ENCODE measurements at regions not wholly inside any gene's neighbourhood (a gene's known extent, or its start where the extent isn't known, plus 50 kb on each side); places are given as distances from the start of the nearest gene placed in this dataset.

DNA sequence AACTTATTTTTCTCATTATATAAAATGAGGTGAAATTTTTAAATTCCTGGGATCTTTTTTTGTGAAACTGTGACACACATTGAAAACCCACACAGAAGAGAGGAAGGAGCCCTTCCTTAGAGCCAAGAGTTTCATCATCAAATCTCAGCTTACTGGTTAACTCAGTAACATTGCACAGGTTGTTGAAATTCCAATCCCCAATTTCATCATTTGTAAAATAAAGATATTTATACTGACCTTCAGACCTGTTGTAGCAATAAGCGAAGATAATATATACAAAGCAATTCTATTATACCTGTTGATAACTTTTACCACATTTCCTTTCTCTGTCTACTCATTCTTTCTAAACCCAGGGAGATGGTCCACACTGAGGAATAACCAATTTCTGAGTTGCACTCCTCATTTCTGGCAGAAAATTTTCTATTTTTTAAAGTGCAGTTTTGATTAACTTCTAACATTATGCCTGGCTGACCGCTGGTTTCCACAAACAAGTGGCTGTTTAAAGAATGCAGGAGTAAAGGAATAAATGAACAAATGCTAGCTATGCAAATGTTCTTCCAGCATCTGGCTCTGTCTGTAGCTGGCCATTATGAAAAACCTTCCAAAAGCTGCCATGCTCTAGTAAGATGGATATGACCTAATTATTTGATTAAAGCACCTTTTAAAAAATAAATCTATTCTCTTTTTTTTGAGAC lies 105.7 kb upstream of the LINC00305 start:
- no peak for DNase-seq (ENCODE audit: low read depth in 2 of 2)

DNA sequence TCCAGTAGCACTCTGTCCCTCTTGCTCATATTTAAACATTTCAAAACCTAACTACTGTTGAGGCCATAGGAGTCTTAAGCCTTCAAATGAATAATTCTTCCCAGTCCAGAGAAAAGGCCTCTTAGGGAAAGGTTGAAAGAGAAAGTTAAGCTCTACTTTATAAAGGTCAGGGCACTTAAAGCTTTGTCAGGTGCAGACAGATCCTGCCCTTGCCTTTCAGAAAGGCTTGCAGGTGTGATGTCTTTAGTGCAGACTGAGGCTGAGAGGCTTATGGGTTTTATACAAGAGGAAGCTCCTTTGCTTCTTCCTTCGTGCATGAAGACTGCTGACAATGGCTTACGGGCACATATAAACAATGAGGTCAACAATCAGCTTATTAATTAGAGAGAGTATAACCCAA lies 105.0 kb upstream of the LINC00305 start:
- DNase-seq (ENCODE audit: low read depth in 2 of 2): no peak

DNA sequence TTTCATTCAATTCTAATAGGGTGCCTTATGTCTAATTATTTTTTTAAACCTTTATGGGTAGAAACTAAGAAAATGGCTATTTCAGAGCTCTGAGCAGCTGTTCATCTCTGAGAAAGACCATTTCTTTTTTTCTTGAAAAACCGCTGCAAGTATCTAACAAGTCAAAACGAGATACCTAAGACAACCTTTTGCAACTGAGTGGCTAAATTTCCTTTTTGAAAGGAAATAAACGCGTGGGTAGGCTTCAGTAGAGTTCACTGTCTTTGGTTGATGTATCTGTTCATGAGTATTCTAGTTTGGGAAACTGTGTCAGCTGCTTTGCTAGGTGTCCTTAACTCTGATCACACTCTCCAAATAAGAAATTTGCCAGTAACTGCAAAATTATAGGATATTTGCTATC lies 104.3 kb upstream of the LINC00305 start:
- no peak for DNase-seq (ENCODE audit: low read depth in 2 of 2)

DNA sequence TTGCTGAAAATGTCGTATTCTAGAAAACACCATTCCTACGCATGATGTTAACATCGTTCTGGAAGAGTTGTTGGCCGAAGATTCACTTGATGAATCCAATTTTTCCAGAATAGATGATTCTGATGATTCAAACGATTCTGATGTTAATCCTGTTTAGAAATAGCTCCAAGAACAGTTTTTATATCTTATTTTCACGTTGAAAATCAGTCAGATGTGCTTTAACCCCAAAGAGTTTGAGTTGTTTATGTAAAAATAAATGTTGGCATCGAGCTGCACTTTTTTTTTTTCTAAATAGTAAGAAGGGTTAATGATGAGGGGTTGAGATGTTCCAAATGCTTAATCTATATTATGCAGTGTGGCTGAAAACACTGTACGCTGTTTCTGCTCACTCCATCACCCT lies 99.9 kb upstream of the LINC00305 start:
- DNase-seq (ENCODE audit: low read depth in 2 of 2): no peak

DNA sequence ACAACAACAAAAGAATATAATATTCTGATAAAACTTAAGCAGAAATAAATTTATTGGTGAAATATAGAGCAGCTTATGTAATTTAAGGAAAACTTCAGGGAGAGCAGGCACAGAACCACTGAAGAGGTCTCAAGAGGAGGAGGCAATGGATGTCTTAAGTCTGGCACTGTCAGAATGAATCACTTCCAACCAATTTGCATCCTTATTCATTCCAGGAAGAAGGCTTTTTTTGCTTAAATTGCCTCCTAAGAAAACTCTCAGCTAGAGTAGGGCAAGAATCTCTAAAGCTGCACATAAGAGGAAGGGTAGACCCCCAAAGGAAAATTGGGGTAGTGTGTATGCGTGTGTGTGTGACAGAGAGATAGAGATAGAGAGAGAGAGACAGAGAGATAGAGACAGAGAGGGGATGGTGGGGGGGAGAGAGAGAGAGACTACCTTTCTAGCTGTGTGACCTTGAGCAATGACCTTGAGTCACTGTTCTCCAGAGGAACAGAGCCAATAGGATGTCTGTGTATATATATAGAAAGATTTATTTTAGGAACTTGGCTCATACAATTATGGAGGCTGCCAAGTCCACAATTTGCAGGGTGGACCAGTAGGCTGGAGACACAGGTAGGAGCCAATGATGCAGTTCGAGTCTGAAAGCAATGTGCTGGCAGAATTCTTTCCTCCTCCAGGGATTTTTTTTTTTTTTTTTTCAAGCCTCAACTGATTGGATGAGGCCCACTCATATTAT lies 96.4 kb upstream of the LINC00305 start:
- no peak for DNase-seq (ENCODE audit: low read depth in 2 of 2)

DNA sequence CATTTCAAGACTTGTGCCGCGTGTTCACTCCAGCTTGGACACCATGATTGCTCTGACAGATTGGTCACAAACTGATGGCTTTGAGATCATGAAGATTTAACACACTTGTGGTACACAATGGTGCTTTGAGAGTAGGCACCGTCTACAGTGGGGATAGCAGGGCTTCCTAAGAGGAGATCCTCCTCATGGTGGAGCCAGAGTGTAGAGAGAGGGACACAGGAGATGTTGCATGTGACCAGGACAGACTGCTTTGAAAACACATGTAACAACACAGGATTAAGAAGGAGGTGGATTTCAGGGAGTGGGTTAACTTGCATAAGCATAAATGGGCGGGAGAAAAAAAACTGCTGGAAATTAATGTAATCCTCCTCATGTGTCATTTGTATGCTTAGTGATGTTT lies 95.7 kb upstream of the LINC00305 start:
- no peak for DNase-seq (ENCODE audit: low read depth in 2 of 2)

DNA sequence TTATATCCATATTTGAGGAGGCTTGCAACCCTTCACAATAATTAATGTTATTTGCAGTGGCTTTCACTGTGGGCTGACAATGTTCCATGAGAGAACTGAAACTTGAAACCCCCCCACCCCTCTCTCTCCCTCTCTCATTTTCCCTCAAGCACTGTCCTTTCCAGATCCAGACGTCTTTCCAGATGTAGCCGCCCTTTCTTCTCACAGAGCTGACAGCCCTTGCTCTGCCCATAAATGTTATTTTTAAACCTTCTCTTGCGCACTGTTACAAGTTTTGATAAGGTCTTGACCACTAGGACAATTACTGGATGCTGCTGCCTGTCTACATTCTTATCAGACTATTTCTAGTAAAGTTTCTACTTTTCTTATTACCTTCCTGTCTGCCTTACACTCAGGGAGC lies 91.4 kb upstream of the LINC00305 start:
- no peak for DNase-seq (ENCODE audit: low read depth in 2 of 2)

DNA sequence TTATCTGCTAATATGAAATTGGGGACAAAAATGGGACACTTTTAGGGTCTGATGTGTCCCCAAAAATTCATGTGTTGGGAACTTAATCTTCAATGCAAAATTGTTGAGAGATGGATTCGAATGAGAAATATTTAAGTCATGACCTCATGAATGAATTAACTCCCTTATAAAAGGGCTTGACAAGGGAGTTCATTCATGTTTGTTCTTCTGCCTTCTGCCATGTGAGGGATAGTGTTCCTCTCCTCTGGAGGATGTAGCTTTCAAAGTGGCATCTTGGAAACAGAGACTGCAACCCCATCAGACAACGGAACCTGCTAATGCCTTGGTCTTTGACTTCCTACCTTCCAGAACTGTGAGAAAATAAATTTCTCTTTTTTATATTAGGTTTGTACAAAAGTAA lies 89.2 kb upstream of the LINC00305 start:
- DNase-seq (ENCODE audit: low read depth in 2 of 2): no peak

DNA sequence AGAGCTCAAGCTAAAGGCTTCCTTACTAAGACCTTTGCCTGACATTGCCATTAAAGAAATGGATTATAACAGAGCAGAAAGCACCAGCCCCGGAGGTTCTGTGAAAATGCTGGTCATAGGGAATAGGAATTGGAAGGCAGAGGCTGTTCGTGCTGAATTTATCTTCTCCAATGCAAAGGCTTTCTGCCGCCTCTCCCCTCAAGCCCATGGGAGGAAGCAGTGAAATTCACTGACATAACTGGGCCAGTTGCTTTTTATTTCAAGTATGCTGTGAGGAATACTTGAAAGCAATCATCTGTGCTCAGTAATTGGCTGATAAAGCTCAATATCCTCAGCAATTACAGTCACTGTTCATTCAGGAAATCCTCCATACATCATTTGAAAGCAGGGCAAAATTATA lies 85.4 kb upstream of the LINC00305 start:
- no peak for DNase-seq (ENCODE audit: low read depth in 2 of 2)

DNA sequence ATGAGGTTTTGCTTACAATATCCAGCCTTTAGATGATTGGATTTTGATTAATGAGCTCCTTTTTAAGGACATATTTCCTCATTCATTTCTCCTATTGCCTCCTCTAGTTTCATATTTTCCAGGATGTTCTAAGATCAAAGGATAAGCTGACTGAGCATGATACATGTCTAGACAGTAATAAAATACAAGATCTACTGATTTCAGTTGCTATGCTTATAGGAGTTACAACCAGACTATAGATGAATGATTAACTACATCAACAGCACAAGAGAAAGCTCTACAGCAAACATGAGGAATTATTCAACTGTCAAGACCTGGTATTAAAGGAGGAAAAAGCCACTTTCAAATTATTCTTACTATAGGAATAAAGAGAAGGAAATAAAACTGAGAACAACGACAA lies 85.0 kb upstream of the LINC00305 start:
- DNase-seq (ENCODE audit: low read depth in 2 of 2): no peak

DNA sequence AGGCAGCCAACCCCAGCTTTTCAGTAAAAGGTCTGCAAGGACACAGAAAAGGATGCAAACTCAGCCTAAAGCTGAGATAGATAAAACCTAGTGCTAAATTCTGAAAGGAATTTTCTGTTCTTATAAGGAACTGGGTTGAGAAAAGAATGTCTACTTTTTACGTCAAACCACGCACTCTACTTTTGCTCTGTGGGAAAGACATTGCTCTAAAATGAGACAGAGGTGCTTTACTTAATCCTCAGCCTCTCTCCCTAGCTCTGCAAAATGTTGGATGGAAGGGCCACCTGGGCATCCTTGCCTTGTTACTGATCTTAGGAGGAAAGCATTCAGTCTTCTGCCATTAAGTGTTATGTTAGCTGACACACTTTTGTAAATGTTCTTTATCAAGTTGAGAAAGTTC lies 72.1 kb upstream of the LINC00305 start:
- no peak for DNase-seq (ENCODE audit: low read depth in 2 of 2)

DNA sequence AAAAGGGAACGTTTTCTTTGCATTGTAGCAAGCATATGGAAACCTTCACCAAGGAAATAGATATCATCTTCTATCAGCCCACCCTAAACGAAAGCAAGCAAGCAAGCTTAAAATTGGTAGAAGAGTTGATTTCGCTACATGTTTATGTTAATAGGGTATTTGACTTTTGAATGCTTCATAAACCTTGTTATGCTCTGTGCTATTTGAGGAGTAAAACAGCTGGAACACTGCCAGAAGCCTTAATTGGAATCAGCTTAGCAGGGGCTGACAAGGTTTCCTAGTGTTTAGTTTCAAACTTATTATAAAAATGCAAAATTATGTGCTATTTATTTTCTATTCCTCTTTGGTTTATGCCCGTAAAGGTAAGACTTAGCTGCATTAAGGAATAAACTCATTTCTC lies 70.6 kb upstream of the LINC00305 start:
- DNase-seq (ENCODE audit: low read depth in 2 of 2): peak; percentile 37 to 41

DNA sequence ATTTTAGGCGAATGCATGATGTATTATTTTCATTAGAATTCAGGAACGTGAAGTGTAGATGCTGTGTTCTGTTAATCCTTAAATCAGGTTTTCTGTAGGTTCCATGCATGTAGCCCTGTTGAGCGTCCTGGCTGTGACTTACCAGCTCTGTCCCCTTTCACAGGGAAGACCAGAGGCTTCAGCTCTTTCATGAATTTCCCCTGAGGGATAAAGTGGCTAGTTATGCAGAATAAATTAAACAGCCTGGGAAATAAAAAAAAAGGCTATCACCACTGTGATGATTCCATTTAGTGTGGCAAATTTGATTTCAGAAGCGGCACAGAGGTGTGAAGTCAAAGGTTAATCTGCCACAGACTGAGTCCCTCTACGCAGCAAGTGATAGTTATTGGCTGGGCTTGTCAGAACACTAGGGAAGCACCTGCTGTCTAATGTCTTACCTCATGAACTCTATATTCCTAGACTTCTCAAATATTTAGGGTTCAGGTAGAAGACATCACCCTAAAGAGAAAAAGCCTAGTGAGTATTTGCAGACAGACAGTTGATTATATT lies 61.6 kb upstream of the LINC00305 start:
- no peak for DNase-seq (ENCODE audit: low read depth in 2 of 2)

DNA sequence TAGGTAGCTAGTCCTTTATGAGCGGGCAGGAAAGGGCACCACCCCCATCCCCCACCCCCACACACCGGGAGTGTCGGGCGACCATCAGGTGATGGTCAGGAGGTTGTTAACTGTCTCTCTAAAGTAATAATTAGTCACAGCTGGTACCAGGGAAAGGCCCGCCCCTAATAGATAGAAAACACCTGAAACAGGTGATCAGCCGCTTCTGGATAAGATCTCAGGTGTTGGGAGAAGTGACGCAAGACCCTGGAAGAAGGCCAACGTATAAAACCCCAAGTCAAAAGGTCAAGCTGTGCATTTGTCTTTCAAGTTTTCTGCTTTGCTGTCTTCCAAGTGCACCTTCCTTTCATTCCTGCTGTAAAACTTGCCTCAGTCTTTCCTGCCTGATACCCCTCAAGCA lies 59.6 kb upstream of the LINC00305 start:
- DNase-seq (ENCODE audit: low read depth in 2 of 2): no peak

DNA sequence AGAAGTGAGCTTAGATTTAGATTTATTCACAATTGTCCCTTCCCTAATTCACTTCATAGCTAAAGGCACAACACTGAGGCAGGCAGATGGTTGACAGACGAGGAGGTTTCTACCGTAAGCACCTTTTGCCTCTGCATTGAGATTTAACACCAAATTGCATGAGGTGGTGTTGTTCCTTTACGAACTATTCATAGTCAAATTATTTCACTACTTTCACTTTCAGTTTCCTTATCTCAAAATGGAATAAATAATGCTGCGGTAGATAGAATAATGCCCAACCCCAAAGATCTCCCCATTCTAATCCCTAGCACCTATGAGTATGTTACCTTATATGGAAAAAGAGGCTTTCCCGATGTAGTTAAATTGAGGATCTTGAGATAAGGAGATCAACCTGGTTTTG lies 58.9 kb upstream of the LINC00305 start:
- DNase-seq (ENCODE audit: low read depth in 2 of 2): no peak

DNA sequence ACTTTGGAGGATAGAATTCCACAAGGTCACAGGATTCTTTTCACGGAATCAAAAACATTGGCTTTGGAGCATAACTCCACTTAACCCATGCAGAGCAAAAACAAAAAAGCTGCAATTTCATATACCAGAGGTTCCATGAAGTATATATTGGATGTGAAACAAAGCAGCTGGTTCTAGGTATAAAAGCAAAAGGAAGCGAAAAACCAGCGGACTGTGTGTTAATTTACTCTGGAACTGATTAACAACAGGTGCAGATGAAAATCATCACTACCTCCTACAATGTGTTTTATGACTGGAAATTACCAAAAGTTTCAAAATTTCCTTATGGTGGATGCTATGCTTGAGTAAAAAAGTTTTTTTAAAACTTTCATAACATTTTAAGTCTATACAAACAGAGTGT lies 54.4 kb upstream of the LINC00305 start:
- peak in 1 of 2 experiments; percentile 11 for DNase-seq (ENCODE audit: low read depth in 2 of 2)

DNA sequence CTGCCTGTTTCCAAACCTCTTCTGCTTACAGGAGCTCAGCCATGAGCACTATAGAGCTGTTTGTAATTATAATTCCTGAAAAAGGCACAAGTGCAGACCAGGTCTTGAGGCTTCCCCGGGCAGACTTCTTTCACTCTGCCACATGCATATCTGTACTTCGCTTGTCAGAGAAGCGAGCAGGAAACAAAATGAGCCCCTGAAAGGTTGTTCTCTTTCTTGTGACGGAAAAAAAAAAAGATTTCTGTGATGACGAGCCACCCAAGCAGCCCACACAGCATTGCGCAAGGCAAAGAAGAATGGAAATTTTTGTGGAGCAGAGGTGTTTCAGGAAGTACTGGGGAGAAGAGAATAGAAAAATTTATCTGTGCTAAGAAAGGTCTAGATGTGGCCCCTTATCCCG lies 54.0 kb upstream of the LINC00305 start:
- DNase-seq (ENCODE audit: low read depth in 2 of 2): peak; percentile 23 to 27

DNA sequence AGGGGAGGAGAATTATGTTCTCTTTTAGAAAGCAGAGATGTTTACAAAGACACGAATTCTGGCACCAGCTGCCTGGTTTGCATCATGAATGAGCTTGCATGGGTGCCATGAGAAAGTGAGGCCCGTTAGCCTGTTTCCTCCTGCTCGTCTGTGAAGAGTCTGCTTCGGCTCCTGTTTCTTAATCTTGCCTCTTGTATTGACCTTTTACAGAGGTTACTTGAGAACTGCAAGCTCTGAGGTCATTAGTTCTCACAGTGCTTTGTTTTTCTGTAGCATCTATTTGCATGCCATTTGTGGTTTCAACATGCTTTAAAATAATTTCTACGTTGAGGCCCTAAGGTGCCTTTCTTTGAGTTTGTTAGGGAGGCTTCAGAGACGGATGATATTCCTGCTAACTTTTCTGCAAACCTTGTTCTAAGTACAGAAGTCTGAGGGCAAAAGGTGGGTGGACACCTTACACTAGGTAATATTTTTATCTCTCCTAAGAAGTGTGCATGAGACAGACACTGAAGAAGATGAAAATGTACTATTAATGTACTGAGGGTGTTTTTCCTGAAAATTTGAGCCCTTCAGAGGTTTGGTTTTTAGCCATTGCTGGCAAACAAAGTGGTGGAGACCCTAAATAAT lies 53.4 kb upstream of the LINC00305 start:
- DNase-seq (ENCODE audit: low read depth in 2 of 2): no peak

DNA sequence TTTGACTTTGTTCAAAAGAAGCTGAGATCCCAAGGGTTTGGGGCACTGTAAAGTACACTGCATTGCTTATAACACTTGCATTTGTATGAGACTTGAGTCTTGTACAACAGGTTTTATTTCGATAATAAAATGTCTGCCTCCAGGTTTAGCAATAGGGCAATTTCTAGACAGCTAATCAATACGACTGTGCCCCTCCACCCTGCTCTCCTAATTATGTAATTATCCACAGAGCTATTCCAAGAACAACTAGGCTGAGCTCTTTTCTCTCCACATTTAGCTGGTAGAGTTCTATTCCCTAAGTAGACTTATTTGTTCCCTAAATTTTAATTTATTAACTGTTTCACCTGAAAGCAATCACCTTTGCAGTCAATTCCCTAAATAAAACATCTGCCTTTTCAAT lies 52.9 kb upstream of the LINC00305 start:
- no peak for DNase-seq (ENCODE audit: low read depth in 2 of 2)

DNA sequence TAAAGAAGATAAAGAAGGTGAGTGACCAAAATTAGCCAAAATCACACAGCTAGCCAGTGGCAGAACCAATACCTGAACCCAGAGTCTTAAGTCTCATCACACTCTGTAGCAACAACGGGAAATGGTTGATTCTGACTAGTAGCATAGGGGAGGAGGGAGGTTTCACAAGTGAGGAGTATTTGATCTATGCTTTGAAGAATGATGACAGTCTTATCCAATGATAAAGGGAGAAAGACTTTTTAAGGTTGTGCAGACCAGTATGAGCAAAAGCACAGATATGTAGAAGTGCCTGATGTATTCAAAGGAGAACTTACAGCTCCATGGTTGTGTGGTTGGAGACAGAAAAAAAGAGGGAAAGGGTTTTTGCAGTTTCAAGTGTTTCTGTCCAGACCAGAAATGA lies 50.7 kb upstream of the LINC00305 start:
- no peak for DNase-seq (ENCODE audit: low read depth in 2 of 2)
